A673 (cell line): ENCODE measurements at regions not wholly inside any gene's neighbourhood (a gene's known extent, or its start where the extent isn't known, plus 50 kb on each side); places are given as distances from the start of the nearest gene placed in this dataset.

Experiments
- BruUV-seq: library from RNA; stranded (reverse); fragments of 400-500 nt; replicated peaks from 2 replicates; lab custom pipeline; 2021; lab: Mats Ljungman, UMichigan
- CTCF ChIA-PET: fragments of 300-600 bp; sonication (Branson Sonifier 250); formaldehyde crosslinking; loops from one replicate; lab custom pipeline; 2022; ENCODE audit warnings: antibody characterized with exemption; lab: Charles Lee
- POLR2A ChIA-PET: fragments of 300-600 bp; sonication (Branson Sonifier 250); formaldehyde crosslinking; loops from one replicate; lab custom pipeline; 2022; ENCODE audit warnings: antibody characterized with exemption; ENCODE audit not compliant: low non-redundant PET; lab: Charles Lee
- DNase-seq: peaks from one replicate; pipeline ENCODE4 v3.0.0-alpha.2; 2015; ENCODE audit warnings: low spot score
- H3K27ac ChIP-seq: fragments of 200-600 bp; sonication (generic); 2 replicates; pipeline ENCODE4 v1.5.1; 2016; ENCODE audit warnings: mixed run types, low read depth, mild to moderate bottlenecking, mixed read lengths, antibody characterized with exemption, low read length; ENCODE audit not compliant: poor library complexity, severe bottlenecking
- H3K27me3 ChIP-seq: fragments of 200-600 bp; sonication (generic); replicated peaks from 2 replicates; pipeline ENCODE4 v1.6.1; 2017; ENCODE audit warnings: mixed run types, low read depth, mild to moderate bottlenecking, mixed read lengths, antibody characterized with exemption, low read length; ENCODE audit not compliant: insufficient read depth, poor library complexity
- H3K36me3 ChIP-seq: fragments of 200-600 bp; sonication (generic); 2 replicates; pipeline ENCODE4 v1.6.1; 2016; ENCODE audit warnings: mixed run types, mild to moderate bottlenecking, mixed read lengths, antibody characterized with exemption, low read length; ENCODE audit not compliant: insufficient read depth, poor library complexity, severe bottlenecking
- H3K4me1 ChIP-seq: fragments of 200-600 bp; sonication (generic); 2 replicates; pipeline ENCODE4 v1.6.1; 2017; ENCODE audit warnings: mixed run types, mild to moderate bottlenecking, mixed read lengths, antibody characterized with exemption, low read length; ENCODE audit not compliant: insufficient read depth, poor library complexity, severe bottlenecking
- H3K4me3 ChIP-seq: fragments of 200-600 bp; sonication (generic); 2 replicates; pipeline ENCODE4 v1.5.1; 2016; ENCODE audit warnings: low read depth, mixed run types, mild to moderate bottlenecking, mixed read lengths, low read length; ENCODE audit not compliant: poor library complexity, severe bottlenecking
- H3K9me3 ChIP-seq: fragments of 200-600 bp; sonication (generic); 2 replicates; pipeline ENCODE4 v1.6.1; 2016; ENCODE audit warnings: mixed run types, low read depth, mild to moderate bottlenecking, mixed read lengths, antibody characterized with exemption, low read length; ENCODE audit not compliant: poor library complexity, severe bottlenecking
- EZH2 ChIP-seq: fragments of 200-600 bp; sonication (generic); IDR thresholded peaks from 2 replicates; pipeline ENCODE4 v1.6.1; 2017; ENCODE audit warnings: borderline replicate concordance, low read depth, mild to moderate bottlenecking, mixed read lengths, antibody characterized with exemption, low read length; ENCODE audit not compliant: poor library complexity, severe bottlenecking
- intact Hi-C: fragments of 100-400 bp; cut with micrococcal nuclease; formaldehyde crosslinking; loops from one replicate; pipeline ENCODE4 v1.10.0; 2022; ENCODE audit not compliant: unreplicated experiment
- TF ChIP-seq, protein P1 (sequence below): fragments of 300-800, 200-600 bp; sonication (generic); conservative IDR thresholded peaks from 2 replicates; pipeline ENCODE4 v1.5.1; 2017; ENCODE audit warnings: low read depth, mild to moderate bottlenecking, antibody characterized with exemption, low read length, moderate library complexity, mixed read lengths

DNA sequence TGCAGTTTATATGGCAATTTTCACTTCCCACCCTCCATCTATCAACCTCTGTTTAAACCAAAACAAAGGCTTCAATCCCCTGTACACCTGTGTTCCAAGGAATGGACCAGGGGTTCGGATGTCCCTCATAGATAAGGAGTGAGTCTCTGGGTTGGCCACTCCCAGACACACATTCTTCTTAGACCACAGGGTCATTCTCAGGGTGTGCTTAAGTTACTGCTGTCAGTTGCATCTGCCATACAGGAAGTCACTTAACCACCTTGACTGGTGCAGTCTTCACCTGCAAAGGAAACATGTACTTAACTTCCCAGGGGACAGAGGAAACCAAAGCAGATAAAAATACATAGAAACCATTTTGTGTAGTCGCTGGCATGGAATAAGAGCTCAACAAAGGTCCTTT is 151.0 kb upstream of the NDUFV2 start:
- H3K27me3 ChIP-seq = no peaks in the 10 kb centered on the region
- no peak overlapping the region for H3K4me3 ChIP-seq
- no peaks in the 10 kb centered on the region for H3K4me1 ChIP-seq
- no peak overlapping the region for H3K27ac ChIP-seq
- TF ChIP-seq, protein P1, sequence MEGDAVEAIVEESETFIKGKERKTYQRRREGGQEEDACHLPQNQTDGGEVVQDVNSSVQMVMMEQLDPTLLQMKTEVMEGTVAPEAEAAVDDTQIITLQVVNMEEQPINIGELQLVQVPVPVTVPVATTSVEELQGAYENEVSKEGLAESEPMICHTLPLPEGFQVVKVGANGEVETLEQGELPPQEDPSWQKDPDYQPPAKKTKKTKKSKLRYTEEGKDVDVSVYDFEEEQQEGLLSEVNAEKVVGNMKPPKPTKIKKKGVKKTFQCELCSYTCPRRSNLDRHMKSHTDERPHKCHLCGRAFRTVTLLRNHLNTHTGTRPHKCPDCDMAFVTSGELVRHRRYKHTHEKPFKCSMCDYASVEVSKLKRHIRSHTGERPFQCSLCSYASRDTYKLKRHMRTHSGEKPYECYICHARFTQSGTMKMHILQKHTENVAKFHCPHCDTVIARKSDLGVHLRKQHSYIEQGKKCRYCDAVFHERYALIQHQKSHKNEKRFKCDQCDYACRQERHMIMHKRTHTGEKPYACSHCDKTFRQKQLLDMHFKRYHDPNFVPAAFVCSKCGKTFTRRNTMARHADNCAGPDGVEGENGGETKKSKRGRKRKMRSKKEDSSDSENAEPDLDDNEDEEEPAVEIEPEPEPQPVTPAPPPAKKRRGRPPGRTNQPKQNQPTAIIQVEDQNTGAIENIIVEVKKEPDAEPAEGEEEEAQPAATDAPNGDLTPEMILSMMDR = no peak
- TF ChIP-seq EZH2 = no peak
- H3K36me3 ChIP-seq = no peaks in the 10 kb centered on the region
- ChIA-PET CTCF (no interaction called here), POLR2A (no interaction called here)
- no TSS peak for BruUV-seq
- H3K9me3 ChIP-seq = no peaks in the 10 kb centered on the region
- intact Hi-C loops = no loop called here
- DNase-seq = no peak

DNA sequence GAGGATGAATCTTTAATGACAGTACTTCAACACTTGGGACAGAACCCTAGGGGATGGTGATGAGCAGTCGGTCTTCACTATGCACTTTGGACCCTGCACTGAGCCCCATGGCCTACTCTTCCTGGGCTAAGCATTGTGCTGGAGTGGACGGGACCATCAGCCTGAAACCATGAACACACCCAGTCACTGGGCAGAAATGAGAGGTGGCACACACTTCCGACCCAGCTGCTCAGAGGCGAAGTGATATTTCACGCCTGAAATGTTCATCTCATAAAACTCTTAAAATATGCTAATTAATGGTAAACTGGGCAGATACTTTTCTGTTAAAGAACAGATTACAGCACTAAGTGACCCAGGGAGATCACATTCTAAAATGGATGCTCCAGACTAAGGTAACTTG is 150.3 kb upstream of the NDUFV2 start:
- H3K4me1 ChIP-seq = no peaks in the 10 kb centered on the region
- no peaks in the 10 kb centered on the region for H3K36me3 ChIP-seq
- ChIA-PET POLR2A (no interaction called here), CTCF (no interaction called here)
- H3K27me3 ChIP-seq = no peaks in the 10 kb centered on the region
- no peak overlapping the region for H3K4me3 ChIP-seq
- intact Hi-C loops = no loop called here
- no TSS peak for BruUV-seq
- H3K27ac ChIP-seq = no peak overlapping the region
- no peak for DNase-seq
- no peak for TF ChIP-seq EZH2
- TF ChIP-seq, protein P1 = no peak
- H3K9me3 ChIP-seq = no peaks in the 10 kb centered on the region

GRCh38 chr18:8952769-8953760 is 149.4 kb upstream of the NDUFV2 start:
- H3K27ac ChIP-seq = no peak overlapping the region
- no peaks in the 10 kb centered on the region for H3K9me3 ChIP-seq
- TF ChIP-seq, protein P1 = no peak
- no peak for TF ChIP-seq EZH2
- intact Hi-C loops = no loop called here
- no TSS peak for BruUV-seq
- H3K36me3 ChIP-seq = no peaks in the 10 kb centered on the region
- POLR2A ChIA-PET = no interaction called here
- no peaks in the 10 kb centered on the region for H3K27me3 ChIP-seq
- no peak for DNase-seq
- H3K4me1 ChIP-seq = no peaks in the 10 kb centered on the region
- no peak overlapping the region for H3K4me3 ChIP-seq
- CTCF ChIA-PET = interaction anchor here (0.6 kb wide), 1 partner anchor 30 kb away, joined by 3 read pairs; no protein-coding TSS in a partner anchor
